HG03565 (cell line): ENCODE measurements at regions not wholly inside any gene's neighbourhood (a gene's known extent, or its start where the extent isn't known, plus 50 kb on each side); places are given as distances from the start of the nearest gene placed in this dataset.
"Not testable (repeated sequence)": the region's sequence is repeated elsewhere in the genome, so short reads cannot be mapped to it uniquely, and the experiment has no call there.

Experiments
- ATAC-seq: cut with Tn5 transposase; IDR thresholded peaks from one replicate; pipeline ENCODE4 v1.9.1; 2021; ENCODE audit warnings: mild to moderate bottlenecking, moderate library complexity; ENCODE audit not compliant: unreplicated experiment

GRCh38 chr20:30295396-30295795 is 962.1 kb upstream of the DEFB115 start:
- not testable (repeated sequence) for ATAC-seq

GRCh38 chr20:30295967-30296366 is 961.5 kb upstream of the DEFB115 start:
- ATAC-seq, result not testable (repeated sequence)

GRCh38 chr20:30297878-30298595 is 959.4 kb upstream of the DEFB115 start:
- not testable (repeated sequence) for ATAC-seq

GRCh38 chr20:30300220-30300642 is 957.2 kb upstream of the DEFB115 start:
- ATAC-seq, result not testable (repeated sequence)

- not testable (repeated sequence) for ATAC-seq
Measured at GRCh38 chr20:30302786-30303185, 954.7 kb upstream of the DEFB115 start.

- not testable (repeated sequence) for ATAC-seq
Measured at GRCh38 chr20:30309938-30310337, 947.5 kb upstream of the DEFB115 start.

GRCh38 chr20:30310385-30310784 is 947.1 kb upstream of the DEFB115 start:
- not testable (repeated sequence) for ATAC-seq

GRCh38 chr20:30312220-30312619 is 945.2 kb upstream of the DEFB115 start:
- ATAC-seq, result not testable (repeated sequence)

GRCh38 chr20:30313660-30314059 is 943.8 kb upstream of the DEFB115 start:
- not testable (repeated sequence) for ATAC-seq

GRCh38 chr20:30316063-30316462 is 941.4 kb upstream of the DEFB115 start:
- ATAC-seq, result not testable (repeated sequence)

- not testable (repeated sequence) for ATAC-seq
Measured at GRCh38 chr20:30316532-30317299, 940.7 kb upstream of the DEFB115 start.

- ATAC-seq, result not testable (repeated sequence)
Measured at GRCh38 chr20:30333744-30334143, 923.7 kb upstream of the DEFB115 start.

GRCh38 chr20:30337556-30337955 is 919.9 kb upstream of the DEFB115 start:
- ATAC-seq, result not testable (repeated sequence)

- ATAC-seq, result not testable (repeated sequence)
Measured at GRCh38 chr20:30348932-30349331, 908.5 kb upstream of the DEFB115 start.

GRCh38 chr20:30356854-30357467 is 900.5 kb upstream of the DEFB115 start:
- not testable (repeated sequence) for ATAC-seq

- not testable (repeated sequence) for ATAC-seq
Measured at GRCh38 chr20:30361756-30362155, 895.7 kb upstream of the DEFB115 start.

- ATAC-seq, result not testable (repeated sequence)
Measured at GRCh38 chr20:30376430-30376766, 881.1 kb upstream of the DEFB115 start.

- peak; percentile 92 for ATAC-seq
Measured at GRCh38 chr20:30376767-30377658, 880.5 kb upstream of the DEFB115 start.

GRCh38 chr20:30378317-30378716 is 879.1 kb upstream of the DEFB115 start:
- not testable (repeated sequence) for ATAC-seq

GRCh38 chr20:30378721-30379120 is 878.7 kb upstream of the DEFB115 start:
- not testable (repeated sequence) for ATAC-seq
